Coronary artery (tissue), 2 donors: ENCODE measurements at regions not wholly inside any gene's neighbourhood (a gene's known extent, or its start where the extent isn't known, plus 50 kb on each side); places are given as distances from the start of the nearest gene placed in this dataset.
A peak's percentile ranks its signal among the peaks of the same experiment; 100 is the strongest.
"Not testable (repeated sequence)": the region's sequence is repeated elsewhere in the genome, so short reads cannot be mapped to it uniquely, and the experiment has no call there.

Source experiments
- DNase-seq: peaks from one replicate; pipeline ENCODE4 v3.0.0-alpha.2; 2017; ENCODE audit warnings: low spot score
- H3K27ac ChIP-seq, 2 donors: fragments of 200-600 bp; sonication (generic); one replicate each; pipeline ENCODE4 v1.5.1; 2016 to 2019
- H3K4me3 ChIP-seq: fragments of 200-600 bp; sonication (generic); 2 replicates; pipeline ENCODE4 v1.5.1; 2016; ENCODE audit warnings: mild to moderate bottlenecking, moderate library complexity
- TF ChIP-seq, protein P1 (sequence below): fragments of 200-600 bp; sonication (generic); IDR thresholded peaks from one replicate; pipeline ENCODE4 v1.5.1; 2019; ENCODE audit warnings: antibody characterized with exemption

DNA sequence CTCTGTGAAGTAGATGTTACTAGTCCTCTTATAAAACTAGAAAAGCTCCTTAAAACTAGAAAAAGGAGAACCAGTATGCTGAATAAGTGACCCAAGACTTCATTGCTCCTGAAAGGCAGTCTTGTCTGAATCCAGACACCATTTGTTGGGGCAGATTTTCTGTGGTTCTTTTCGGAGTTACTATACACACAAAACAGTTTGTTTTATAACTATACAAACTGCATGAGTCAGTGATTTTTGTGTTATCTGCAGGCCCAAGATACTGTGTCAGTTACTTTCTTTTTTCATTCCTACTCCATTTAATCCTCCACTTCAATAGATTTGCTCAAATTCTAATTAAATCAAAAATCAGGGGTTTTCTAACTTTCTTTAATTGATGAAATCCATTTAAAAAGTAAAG, 244.6 kb downstream of the ARPP21 start:
- DNase-seq, result no peak
- Histone ChIP-seq H3K4me3 (no peak overlapping the region), H3K27ac (no peak overlapping the region)
- TF ChIP-seq, protein P1, sequence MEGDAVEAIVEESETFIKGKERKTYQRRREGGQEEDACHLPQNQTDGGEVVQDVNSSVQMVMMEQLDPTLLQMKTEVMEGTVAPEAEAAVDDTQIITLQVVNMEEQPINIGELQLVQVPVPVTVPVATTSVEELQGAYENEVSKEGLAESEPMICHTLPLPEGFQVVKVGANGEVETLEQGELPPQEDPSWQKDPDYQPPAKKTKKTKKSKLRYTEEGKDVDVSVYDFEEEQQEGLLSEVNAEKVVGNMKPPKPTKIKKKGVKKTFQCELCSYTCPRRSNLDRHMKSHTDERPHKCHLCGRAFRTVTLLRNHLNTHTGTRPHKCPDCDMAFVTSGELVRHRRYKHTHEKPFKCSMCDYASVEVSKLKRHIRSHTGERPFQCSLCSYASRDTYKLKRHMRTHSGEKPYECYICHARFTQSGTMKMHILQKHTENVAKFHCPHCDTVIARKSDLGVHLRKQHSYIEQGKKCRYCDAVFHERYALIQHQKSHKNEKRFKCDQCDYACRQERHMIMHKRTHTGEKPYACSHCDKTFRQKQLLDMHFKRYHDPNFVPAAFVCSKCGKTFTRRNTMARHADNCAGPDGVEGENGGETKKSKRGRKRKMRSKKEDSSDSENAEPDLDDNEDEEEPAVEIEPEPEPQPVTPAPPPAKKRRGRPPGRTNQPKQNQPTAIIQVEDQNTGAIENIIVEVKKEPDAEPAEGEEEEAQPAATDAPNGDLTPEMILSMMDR, result no peak

DNA sequence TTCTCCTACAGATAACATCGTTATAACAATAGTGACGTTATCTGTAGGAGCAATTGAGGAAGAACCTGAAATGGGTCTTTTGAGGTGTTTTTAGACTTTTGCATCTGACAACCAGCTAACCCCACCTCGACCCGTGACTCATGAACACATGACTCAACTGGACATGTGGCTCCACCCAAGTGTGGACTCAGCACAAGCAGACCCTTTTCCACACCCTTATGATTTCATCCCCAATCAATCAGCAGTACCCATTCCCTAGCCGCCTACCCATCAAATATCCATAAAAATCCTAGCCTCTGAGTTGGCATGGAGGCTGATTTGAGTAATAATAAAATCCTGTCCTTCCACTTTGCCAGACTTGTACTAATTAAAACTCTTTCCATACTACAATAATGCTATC, 255.4 kb downstream of the ARPP21 start:
- TF ChIP-seq, protein P1, result no peak
- no peak overlapping the region for H3K4me3 ChIP-seq
- DNase-seq, result no peak
- no peak overlapping the region for H3K27ac ChIP-seq

DNA sequence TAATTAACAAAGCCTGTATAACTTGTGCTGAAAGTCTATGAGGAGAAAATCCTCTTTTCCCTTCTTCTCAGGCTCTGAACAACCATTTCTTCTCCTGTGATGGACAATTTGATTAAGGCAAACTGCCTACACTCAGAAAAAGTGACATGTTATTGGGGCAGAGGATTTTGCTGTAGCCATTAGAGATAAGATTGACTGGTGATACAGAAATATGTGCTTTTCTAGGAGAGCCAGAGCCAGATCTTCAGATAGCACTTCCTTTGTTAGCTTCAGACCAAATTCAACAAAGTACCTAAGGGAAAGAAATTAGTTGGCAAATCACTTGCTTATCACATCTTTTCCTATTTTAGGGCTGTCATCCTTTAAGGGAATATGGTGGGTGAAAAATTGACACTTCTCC, 259.9 kb downstream of the ARPP21 start:
- no peak overlapping the region for H3K4me3 ChIP-seq
- TF ChIP-seq, protein P1, result no peak
- no peak overlapping the region for H3K27ac ChIP-seq
- DNase-seq, result no peak

DNA sequence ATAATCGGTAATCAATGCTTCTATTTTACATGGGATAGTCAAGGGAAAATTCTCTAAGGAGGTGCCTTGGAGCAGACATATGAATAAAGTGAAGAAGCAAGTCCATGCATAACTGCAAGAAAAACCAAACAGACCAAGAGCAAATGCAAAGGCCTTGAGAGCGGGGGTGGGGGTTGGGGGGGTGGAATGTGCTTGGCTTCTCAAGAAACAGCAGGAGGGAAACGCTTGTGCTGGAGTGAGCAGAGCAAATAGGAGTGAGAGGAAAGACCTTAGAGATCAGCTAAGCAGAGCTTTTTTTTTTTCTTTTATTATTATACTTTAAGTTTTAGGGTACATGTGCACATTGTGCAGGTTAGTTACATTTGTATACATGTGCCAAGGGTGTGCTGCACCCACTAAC, 260.8 kb downstream of the ARPP21 start:
- TF ChIP-seq, protein P1, result no peak
- Histone ChIP-seq H3K4me3 (no peak overlapping the region), H3K27ac (no peak overlapping the region)
- DNase-seq, result no peak

DNA sequence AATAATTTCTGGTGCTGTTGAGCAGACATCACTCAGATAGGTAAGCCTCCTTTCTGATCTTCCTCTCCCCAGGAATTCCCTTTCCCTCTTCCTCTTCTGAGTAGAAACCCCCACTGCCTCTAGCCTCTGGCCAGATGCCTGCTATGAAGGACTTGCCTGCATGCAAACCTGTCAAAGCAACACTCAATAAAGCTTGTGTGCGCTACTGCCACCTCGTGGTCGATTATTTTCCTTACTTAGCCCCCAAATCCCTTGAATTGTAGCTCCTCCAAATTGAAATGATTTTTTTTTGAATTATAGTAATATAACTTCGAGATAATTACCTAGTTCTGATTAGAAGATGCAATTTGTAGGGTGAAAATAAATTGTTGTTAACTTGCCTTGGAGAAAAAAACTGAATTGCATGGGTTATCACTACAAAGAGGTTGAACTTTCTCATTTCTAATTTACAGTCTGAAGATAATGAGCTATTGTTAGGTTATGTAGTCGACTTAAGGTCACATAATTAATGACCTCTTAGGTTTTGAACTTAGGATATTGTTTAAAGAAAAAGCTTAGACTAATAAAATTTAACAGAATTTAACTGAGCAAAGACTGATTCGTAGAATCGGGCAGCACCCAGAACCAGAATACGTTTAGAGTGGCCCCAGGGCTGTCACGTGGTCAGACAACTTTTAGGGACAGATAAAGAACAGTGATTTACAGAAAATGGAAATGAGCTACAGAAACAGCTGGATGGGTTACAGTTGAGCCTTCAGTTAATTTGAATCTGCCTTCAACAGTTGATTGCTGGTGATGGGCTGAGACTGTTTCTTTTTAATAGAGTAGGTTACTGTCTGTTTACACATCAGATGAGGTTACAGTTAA, 269.3 kb downstream of the ARPP21 start:
- no peak for DNase-seq
- Histone ChIP-seq H3K27ac (no peak overlapping the region), H3K4me3 (no peak overlapping the region)
- TF ChIP-seq, protein P1, result peak; percentile 52

DNA sequence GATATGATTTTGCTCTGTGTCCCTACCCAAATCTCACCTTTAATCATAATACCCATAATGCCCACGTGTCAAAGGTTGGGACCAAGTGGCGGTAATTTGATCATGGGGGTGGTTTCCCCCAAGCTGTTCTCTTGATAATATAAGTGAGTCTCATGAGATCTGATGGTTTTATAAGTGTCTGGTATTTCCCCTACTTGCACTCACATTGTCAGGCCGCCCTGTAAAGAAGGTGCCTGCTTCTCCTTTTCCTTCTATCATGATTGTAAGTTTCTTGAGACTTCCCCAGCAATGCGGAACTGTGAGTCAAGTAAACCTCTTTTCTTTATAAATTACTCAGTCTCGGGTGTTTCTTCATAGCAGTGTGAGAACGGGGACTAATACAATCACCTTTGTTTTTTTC, 279.8 kb downstream of the ARPP21 start:
- H3K4me3 ChIP-seq, result no peak overlapping the region
- H3K27ac ChIP-seq, result no peak overlapping the region
- TF ChIP-seq, protein P1, result no peak
- DNase-seq, result no peak

DNA sequence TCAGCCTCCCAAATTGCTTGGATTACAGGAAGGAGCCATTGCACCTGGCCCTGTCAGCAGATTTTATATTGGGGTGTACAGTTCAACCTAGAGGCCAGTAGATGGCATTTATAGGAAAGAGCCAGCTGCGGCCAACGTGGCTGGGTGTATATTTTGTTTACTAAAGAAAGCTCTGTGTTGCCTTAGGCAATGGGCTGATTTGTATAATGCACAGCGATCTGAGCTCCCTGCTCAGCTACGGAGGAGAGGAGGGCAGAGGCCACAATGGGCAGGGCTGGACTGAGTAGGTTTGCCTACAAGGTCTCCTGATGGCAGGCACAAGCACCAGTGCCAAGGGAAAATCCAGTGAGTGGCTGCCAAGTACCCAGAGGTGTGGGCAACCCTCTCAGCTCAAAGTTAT, 282.4 kb downstream of the ARPP21 start:
- TF ChIP-seq, protein P1, result no peak
- Histone ChIP-seq H3K4me3 (no peak overlapping the region), H3K27ac (no peak overlapping the region)
- no peak for DNase-seq

DNA sequence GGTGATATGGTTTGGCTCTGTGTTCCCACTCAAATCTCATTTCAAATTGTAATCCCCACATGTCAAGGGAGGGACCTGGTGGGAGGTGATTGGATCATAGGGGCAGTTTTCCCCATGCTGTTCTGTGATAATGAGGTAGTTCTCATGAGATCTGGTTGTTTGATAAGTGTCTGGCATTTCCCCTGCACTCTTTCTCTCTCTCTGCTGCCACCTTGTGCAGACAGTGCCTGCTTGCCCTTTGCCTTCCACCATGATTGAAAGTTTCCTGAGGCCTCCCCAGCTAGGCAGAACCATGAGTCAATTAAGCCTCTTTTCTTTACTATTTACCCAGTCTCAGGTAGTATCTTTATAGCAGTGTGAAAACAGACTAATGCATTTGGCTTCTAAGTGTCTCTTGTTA, 284.7 kb downstream of the ARPP21 start:
- DNase-seq, H3K4me3 ChIP-seq, H3K27ac ChIP-seq: not testable (repeated sequence)
